ENCODE measurements at regions not wholly inside any gene's neighbourhood (a gene's known extent, or its start where the extent isn't known, plus 50 kb on each side); places are given as distances from the start of the nearest gene placed in this dataset.

DNA sequence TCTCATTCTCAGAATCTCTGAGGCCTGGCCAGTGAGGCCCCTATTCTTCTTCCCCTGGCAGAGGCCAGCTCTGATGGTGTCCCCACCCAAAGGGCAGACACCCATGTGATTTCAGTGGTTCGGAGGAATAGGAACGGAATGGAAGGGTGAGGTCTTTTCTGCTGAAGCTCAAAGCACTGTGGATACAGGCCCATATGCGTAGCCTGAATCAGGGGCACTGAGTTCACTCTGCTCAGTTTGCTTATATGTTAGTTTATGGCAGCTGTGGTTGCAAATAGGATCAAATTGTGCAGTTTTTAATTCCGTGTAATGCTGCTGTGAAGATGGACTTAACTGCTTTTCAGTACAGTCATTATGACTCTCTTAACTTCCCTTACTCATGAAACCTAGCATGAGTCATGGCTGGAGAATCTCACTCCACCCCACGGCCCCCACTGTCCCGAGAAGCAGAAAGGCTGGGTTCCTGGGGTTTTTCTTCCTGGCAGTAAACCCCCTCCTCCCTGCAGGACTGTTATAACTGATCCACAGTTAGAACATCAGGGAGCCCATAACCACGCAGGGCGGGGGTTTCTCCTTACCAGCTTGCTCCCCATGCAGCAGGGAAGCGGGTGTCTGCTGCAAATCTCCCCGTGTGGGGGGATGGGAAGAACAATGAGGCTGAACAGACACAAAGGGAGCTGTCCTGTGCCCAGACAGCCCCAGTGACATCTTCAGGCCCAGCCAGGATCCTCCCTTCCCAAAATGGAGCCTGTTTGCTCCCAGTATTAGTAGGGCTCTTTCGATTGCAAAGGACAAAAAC is 122.7 kb downstream of the SLC38A6 start:
- TF ChIP-seq, protein P1, sequence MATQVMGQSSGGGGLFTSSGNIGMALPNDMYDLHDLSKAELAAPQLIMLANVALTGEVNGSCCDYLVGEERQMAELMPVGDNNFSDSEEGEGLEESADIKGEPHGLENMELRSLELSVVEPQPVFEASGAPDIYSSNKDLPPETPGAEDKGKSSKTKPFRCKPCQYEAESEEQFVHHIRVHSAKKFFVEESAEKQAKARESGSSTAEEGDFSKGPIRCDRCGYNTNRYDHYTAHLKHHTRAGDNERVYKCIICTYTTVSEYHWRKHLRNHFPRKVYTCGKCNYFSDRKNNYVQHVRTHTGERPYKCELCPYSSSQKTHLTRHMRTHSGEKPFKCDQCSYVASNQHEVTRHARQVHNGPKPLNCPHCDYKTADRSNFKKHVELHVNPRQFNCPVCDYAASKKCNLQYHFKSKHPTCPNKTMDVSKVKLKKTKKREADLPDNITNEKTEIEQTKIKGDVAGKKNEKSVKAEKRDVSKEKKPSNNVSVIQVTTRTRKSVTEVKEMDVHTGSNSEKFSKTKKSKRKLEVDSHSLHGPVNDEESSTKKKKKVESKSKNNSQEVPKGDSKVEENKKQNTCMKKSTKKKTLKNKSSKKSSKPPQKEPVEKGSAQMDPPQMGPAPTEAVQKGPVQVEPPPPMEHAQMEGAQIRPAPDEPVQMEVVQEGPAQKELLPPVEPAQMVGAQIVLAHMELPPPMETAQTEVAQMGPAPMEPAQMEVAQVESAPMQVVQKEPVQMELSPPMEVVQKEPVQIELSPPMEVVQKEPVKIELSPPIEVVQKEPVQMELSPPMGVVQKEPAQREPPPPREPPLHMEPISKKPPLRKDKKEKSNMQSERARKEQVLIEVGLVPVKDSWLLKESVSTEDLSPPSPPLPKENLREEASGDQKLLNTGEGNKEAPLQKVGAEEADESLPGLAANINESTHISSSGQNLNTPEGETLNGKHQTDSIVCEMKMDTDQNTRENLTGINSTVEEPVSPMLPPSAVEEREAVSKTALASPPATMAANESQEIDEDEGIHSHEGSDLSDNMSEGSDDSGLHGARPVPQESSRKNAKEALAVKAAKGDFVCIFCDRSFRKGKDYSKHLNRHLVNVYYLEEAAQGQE (IDR thresholded peaks at IDR 0.05; ENCODE audit: insufficient read depth in 1 of 2, low read depth in 2 of 2, low read length in 2 of 2), result no peak
- no peak for TF ChIP-seq TAF1 (IDR thresholded peaks at IDR 0.05; ENCODE audit: borderline replicate concordance, insufficient read depth, low read length)
- TF ChIP-seq FOXP2 (optimal IDR thresholded peaks at IDR 0.05; ENCODE audit: borderline replicate concordance, extremely low read depth, extremely low read length, insufficient read depth), result no peak
- no peak for TF ChIP-seq POLR2AphosphoS5 (IDR thresholded peaks at IDR 0.05; ENCODE audit: low read depth, low read length)
- no peak for TF ChIP-seq SIN3A (IDR thresholded peaks at IDR 0.05; ENCODE audit: borderline replicate concordance, insufficient read depth, low read length)

DNA sequence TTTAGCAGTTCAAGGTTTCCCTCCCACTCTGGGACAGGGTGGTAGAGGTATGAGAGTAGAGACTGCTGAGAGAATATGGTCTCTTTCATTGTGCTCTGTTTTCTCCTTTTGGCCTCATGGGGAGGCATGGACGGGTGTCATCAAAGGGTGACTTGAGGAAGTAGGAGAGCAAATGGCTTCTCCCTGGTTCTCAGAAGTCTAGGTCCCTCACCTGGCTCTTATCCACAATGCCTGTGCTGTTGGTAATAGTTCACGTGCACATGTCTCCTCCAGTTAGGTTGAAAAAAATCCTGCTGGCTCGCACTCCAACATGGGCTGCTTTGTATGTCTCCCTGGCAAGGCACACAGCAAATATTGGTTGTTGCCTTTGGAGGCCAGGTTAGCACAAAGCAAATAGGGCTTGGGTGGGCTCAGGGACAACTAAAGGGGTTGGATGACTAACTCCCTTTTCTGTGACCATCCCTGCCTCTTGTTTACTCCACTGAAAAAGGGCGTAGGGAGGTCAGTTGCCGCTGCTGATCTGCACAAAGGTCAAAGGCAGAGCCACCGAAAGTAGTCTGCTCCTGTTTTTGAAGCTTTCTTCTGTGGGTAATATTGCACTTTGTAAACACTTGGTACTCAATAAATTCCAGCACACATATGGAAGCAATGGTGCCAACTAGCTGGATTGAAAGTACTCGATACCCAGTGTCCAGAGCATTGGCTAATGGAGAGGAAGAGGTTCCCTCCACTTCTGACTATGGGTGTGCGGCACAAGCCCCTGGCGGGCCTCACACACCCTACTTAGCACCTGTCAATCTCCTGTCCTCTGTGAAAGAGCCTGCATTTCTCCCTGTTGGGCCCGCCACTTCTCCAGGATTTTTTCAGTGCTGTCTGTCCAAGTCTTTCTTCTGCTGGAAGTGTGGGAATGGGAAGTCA is 121.8 kb downstream of the SLC38A6 start:
- TF ChIP-seq FOXP2 (optimal IDR thresholded peaks at IDR 0.05; ENCODE audit: borderline replicate concordance, extremely low read depth, extremely low read length, insufficient read depth), result no peak
- no peak for TF ChIP-seq TAF1 (IDR thresholded peaks at IDR 0.05; ENCODE audit: borderline replicate concordance, insufficient read depth, low read length)
- TF ChIP-seq, protein P1 (IDR thresholded peaks at IDR 0.05; ENCODE audit: insufficient read depth in 1 of 2, low read depth in 2 of 2, low read length in 2 of 2), result no peak
- no peak for TF ChIP-seq SIN3A (IDR thresholded peaks at IDR 0.05; ENCODE audit: borderline replicate concordance, insufficient read depth, low read length)
- TF ChIP-seq POLR2AphosphoS5 (IDR thresholded peaks at IDR 0.05; ENCODE audit: low read depth, low read length), result no peak

Data from PFSK-1 (cell line).